ENCODE measurements at regions not wholly inside any gene's neighbourhood (a gene's known extent, or its start where the extent isn't known, plus 50 kb on each side); places are given as distances from the start of the nearest gene placed in this dataset.

- Histone ChIP-seq H3K4me1 (no peaks in the 10 kb centered on the region), H3K9me3 (no peaks in the 10 kb centered on the region), H3K36me3 (no peaks in the 10 kb centered on the region), H3K27me3 (no peaks in the 10 kb centered on the region), H3K27ac (no peak overlapping the region), H3K4me3 (no peak overlapping the region)
- no peak for DNase-seq (ENCODE audit: low spot score)
- no peak for TF ChIP-seq CTCF (IDR thresholded peaks at IDR 0.05)
These were observed 137.0 kb upstream of the PZP start for GRCh38 chr12:9345171-9345570.

GRCh38 chr12:9344541-9344940 is 136.3 kb upstream of the PZP start:
- DNase-seq (ENCODE audit: low spot score) = no peak
- Histone ChIP-seq H3K27me3 (no peaks in the 10 kb centered on the region), H3K27ac (no peak overlapping the region), H3K36me3 (no peaks in the 10 kb centered on the region), H3K4me1 (no peaks in the 10 kb centered on the region), H3K4me3 (no peak overlapping the region), H3K9me3 (no peaks in the 10 kb centered on the region)
- TF ChIP-seq CTCF (IDR thresholded peaks at IDR 0.05) = no peak

- Histone ChIP-seq H3K4me1 (no peaks in the 10 kb centered on the region), H3K27ac (no peak overlapping the region), H3K27me3 (no peaks in the 10 kb centered on the region), H3K4me3 (no peak overlapping the region), H3K36me3 (no peaks in the 10 kb centered on the region), H3K9me3 (no peaks in the 10 kb centered on the region)
- TF ChIP-seq CTCF (IDR thresholded peaks at IDR 0.05) = no peak
- DNase-seq (ENCODE audit: low spot score) = no peak
These were observed 135.5 kb upstream of the PZP start for GRCh38 chr12:9343731-9344130.

- no peak for TF ChIP-seq CTCF (IDR thresholded peaks at IDR 0.05)
- DNase-seq (ENCODE audit: low spot score) = no peak
- no peak overlapping the region for H3K4me3 ChIP-seq
These were observed 134.6 kb upstream of the PZP start for GRCh38 chr12:9342614-9343353.

GRCh38 chr12:9341260-9341585 is 133.0 kb upstream of the PZP start:
- TF ChIP-seq CTCF (IDR thresholded peaks at IDR 0.05) = no peak
- Histone ChIP-seq H3K36me3 (no peaks in the 10 kb centered on the region), H3K9me3 (peaks cover 0 to 6% of the 10 kb centered on the region in 2 donors), H3K4me1 (no peaks in the 10 kb centered on the region), H3K27ac (no peak overlapping the region), H3K27me3 (no peaks in the 10 kb centered on the region), H3K4me3 (no peak overlapping the region)
- no peak for DNase-seq (ENCODE audit: low spot score)

More at GRCh38 chr12:9342614-9343353, 134.6 kb upstream of the PZP start:
- Histone ChIP-seq H3K27me3 (no peaks in the 10 kb centered on the region), H3K4me1 (no peaks in the 10 kb centered on the region), H3K36me3 (no peaks in the 10 kb centered on the region), H3K9me3 (no peaks in the 10 kb centered on the region), H3K27ac (no peak overlapping the region)

All from right atrium auricular region (tissue), 2 donors.